ENCODE measurements at regions not wholly inside any gene's neighbourhood (a gene's known extent, or its start where the extent isn't known, plus 50 kb on each side); places are given as distances from the start of the nearest gene placed in this dataset.

- Mint-ChIP-seq H3K27me3 (ENCODE audit: low read depth in 3 of 3) (peaks cover 0 to 7% (median 3%) of the 10 kb centered on the region in 3 donors), H3K4me3 (no peak overlapping the region), H3K27ac (no peak overlapping the region), H3K9me3 (no peaks in the 10 kb centered on the region), H3K4me1 (no peaks in the 10 kb centered on the region), H3K36me3 (no peaks in the 10 kb centered on the region)
- WGBS (ENCODE audit: insufficient coverage), result no CpG with 5 or more reads among the region's 2 CpGs
- Histone ChIP-seq H3K4me3 (replicated peaks in 1 of 3; ENCODE audit: low read depth in 2 of 3, low read length in 3 of 3) (no peak overlapping the region), H4K20me1 (ENCODE audit: insufficient read depth, low read length) (no peaks in the 10 kb centered on the region), H3K27me3 (ENCODE audit: control insufficient read depth in 2 of 2, insufficient read depth in 2 of 2, low read length in 2 of 2) (no peaks in the 10 kb centered on the region), H3K27ac (ENCODE audit: low read depth in 1 of 2, low read length in 2 of 2) (no peak overlapping the region), H3K4me2 (replicated peaks; ENCODE audit: extremely low read depth, low read length, poor library complexity, severe bottlenecking) (no peak overlapping the region), H3K9me3 (replicated peaks in 1 of 2; ENCODE audit: control insufficient read depth in 1 of 2, insufficient read depth in 1 of 2, low read length in 2 of 2) (no peaks in the 10 kb centered on the region), H3K4me1 (ENCODE audit: control insufficient read depth in 1 of 2, insufficient read depth in 2 of 2, low read length in 2 of 2) (no peaks in the 10 kb centered on the region), H2AFZ (ENCODE audit: insufficient read depth, low read depth, low read length, poor library complexity, severe bottlenecking) (no peak overlapping the region), H3K9ac (ENCODE audit: insufficient read depth, low read length, poor library complexity, severe bottlenecking) (no peak overlapping the region), H3K36me3 (replicated peaks in 1 of 2; ENCODE audit: control insufficient read depth in 1 of 2, insufficient read depth in 2 of 2, low read length in 2 of 2) (no peaks in the 10 kb centered on the region), H3K79me2 (ENCODE audit: insufficient read depth, low read length) (no peaks in the 10 kb centered on the region)
- TF ChIP-seq CTCF (IDR thresholded peaks at IDR 0.05), result no peak
- intact Hi-C loops (cut with micrococcal nuclease), result loop anchor here in 1 of 2 donors (5.0 kb wide), 1 partner anchor 121 kb away; no protein-coding TSS in a partner anchor
- DNase-seq, result no peak
Observed at GRCh38 chr3:124566701-124567100, 163.6 kb upstream of the UMPS start.

GRCh38 chr3:124567179-124567578 is 163.1 kb upstream of the UMPS start:
- Histone ChIP-seq H3K79me2 (ENCODE audit: insufficient read depth, low read length) (no peaks in the 10 kb centered on the region), H3K36me3 (replicated peaks in 1 of 2; ENCODE audit: control insufficient read depth in 1 of 2, insufficient read depth in 2 of 2, low read length in 2 of 2) (no peaks in the 10 kb centered on the region), H3K4me3 (replicated peaks in 1 of 3; ENCODE audit: low read depth in 2 of 3, low read length in 3 of 3) (no peak overlapping the region), H3K4me1 (ENCODE audit: control insufficient read depth in 1 of 2, insufficient read depth in 2 of 2, low read length in 2 of 2) (no peaks in the 10 kb centered on the region), H3K4me2 (replicated peaks; ENCODE audit: extremely low read depth, low read length, poor library complexity, severe bottlenecking) (no peak overlapping the region), H3K9me3 (replicated peaks in 1 of 2; ENCODE audit: control insufficient read depth in 1 of 2, insufficient read depth in 1 of 2, low read length in 2 of 2) (no peaks in the 10 kb centered on the region), H3K27ac (ENCODE audit: low read depth in 1 of 2, low read length in 2 of 2) (no peak overlapping the region), H3K27me3 (ENCODE audit: control insufficient read depth in 2 of 2, insufficient read depth in 2 of 2, low read length in 2 of 2) (no peaks in the 10 kb centered on the region), H2AFZ (ENCODE audit: insufficient read depth, low read depth, low read length, poor library complexity, severe bottlenecking) (no peak overlapping the region), H4K20me1 (ENCODE audit: insufficient read depth, low read length) (no peaks in the 10 kb centered on the region), H3K9ac (ENCODE audit: insufficient read depth, low read length, poor library complexity, severe bottlenecking) (no peak overlapping the region)
- DNase-seq, result no peak
- Mint-ChIP-seq H3K9me3 (no peaks in the 10 kb centered on the region), H3K27me3 (ENCODE audit: low read depth in 3 of 3) (peaks cover 0 to 6% (median 3%) of the 10 kb centered on the region in 3 donors), H3K4me1 (no peaks in the 10 kb centered on the region), H3K36me3 (no peaks in the 10 kb centered on the region), H3K4me3 (no peak overlapping the region), H3K27ac (no peak overlapping the region)
- intact Hi-C loops (cut with micrococcal nuclease), result loop anchor here in 1 of 2 donors (5.0 kb wide), 1 partner anchor 120 kb away; no protein-coding TSS in a partner anchor
- no CpG with 5 or more reads among the region's 1 CpG for WGBS (ENCODE audit: insufficient coverage)
- TF ChIP-seq CTCF (IDR thresholded peaks at IDR 0.05), result no peak

Data from CD14-positive monocyte (primary cell).